Neuronal stem cell (in vitro differentiated cells): ENCODE measurements at regions not wholly inside any gene's neighbourhood (a gene's known extent, or its start where the extent isn't known, plus 50 kb on each side); places are given as distances from the start of the nearest gene placed in this dataset.

Experiments
- DNase-seq: peaks from one replicate; pipeline ENCODE4 v3.0.0-alpha.2; 2013; ENCODE audit warnings: low spot score
- H2AFZ ChIP-seq: one replicate; pipeline ENCODE4 v1.6.1; 2013; ENCODE audit warnings: mild to moderate bottlenecking, low read length, inconsistent platforms
- H2AK5ac ChIP-seq: 2 replicates; pipeline ENCODE4 v1.6.1; 2013; ENCODE audit warnings: low read depth, mild to moderate bottlenecking, inconsistent platforms, low read length, moderate library complexity, mixed read lengths
- H2BK120ac ChIP-seq: 2 replicates; pipeline ENCODE4 v1.6.1; 2013; ENCODE audit warnings: low read depth, mild to moderate bottlenecking, inconsistent platforms, low read length, moderate library complexity, mixed read lengths
- H2BK12ac ChIP-seq: one replicate; pipeline ENCODE4 v1.6.1; 2013; ENCODE audit warnings: low read length, inconsistent platforms
- H2BK15ac ChIP-seq: 2 replicates; pipeline ENCODE4 v1.6.1; 2013; ENCODE audit warnings: mild to moderate bottlenecking, low read length, inconsistent platforms, mixed read lengths
- H2BK5ac ChIP-seq: one replicate; pipeline ENCODE4 v1.6.1; 2013; ENCODE audit warnings: inconsistent platforms, mild to moderate bottlenecking, low read length, moderate library complexity
- H3K14ac ChIP-seq: one replicate; pipeline ENCODE4 v1.6.1; 2013; ENCODE audit warnings: low read length, inconsistent platforms
- H3K18ac ChIP-seq: 2 replicates; pipeline ENCODE4 v1.6.1; 2013; ENCODE audit warnings: low read length, inconsistent platforms
- H3K23ac ChIP-seq: 2 replicates; pipeline ENCODE4 v1.6.1; 2013; ENCODE audit warnings: low read depth, mild to moderate bottlenecking, mixed read lengths, low read length, inconsistent platforms; ENCODE audit not compliant: poor library complexity
- H3K27ac ChIP-seq: replicated peaks from 3 replicates; pipeline ENCODE4 v1.5.1; 2013; ENCODE audit warnings: low read length, inconsistent platforms
- H3K27me3 ChIP-seq, 3 experiments: 2 replicates each; pipeline ENCODE4 v1.6.1; 2013; ENCODE audit warnings: low read length in 3 of 3, mild to moderate bottlenecking in 2 of 3, inconsistent platforms in 1 of 3, low read depth in 1 of 3, mixed read lengths in 1 of 3, moderate library complexity in 1 of 3; ENCODE audit not compliant: control insufficient read depth in 3 of 3, insufficient read depth in 3 of 3
- H3K36me3 ChIP-seq, 2 donors: replicated peaks in 1 of 2; 2 replicates each; pipeline ENCODE4 v1.6.1; 2013; ENCODE audit warnings: low read length in 2 of 2; ENCODE audit not compliant: control insufficient read depth in 2 of 2, insufficient read depth in 2 of 2
- H3K4ac ChIP-seq: 2 replicates; pipeline ENCODE4 v1.6.1; 2013; ENCODE audit warnings: inconsistent platforms, mild to moderate bottlenecking, low read length, moderate library complexity
- H3K4me1 ChIP-seq, 2 donors: 1 replicate in 1 of 2; 2 replicates in 1 of 2; pipeline ENCODE4 v1.6.1; 2013; ENCODE audit warnings: low read length in 2 of 2, low read depth in 1 of 2; ENCODE audit not compliant: control insufficient read depth in 2 of 2, insufficient read depth in 1 of 2
- H3K4me2 ChIP-seq: one replicate; pipeline ENCODE4 v1.6.1; 2013; ENCODE audit warnings: mild to moderate bottlenecking, low read length, inconsistent platforms; ENCODE audit not compliant: insufficient read depth, poor library complexity, severe bottlenecking
- H3K4me3 ChIP-seq, 2 donors: 2 replicates each; pipeline ENCODE4 v1.5.1; 2013; ENCODE audit warnings: low read length in 2 of 2, mild to moderate bottlenecking in 2 of 2, inconsistent platforms in 1 of 2, moderate library complexity in 1 of 2
- H3K79me1 ChIP-seq: one replicate; pipeline ENCODE4 v1.6.1; 2013; ENCODE audit warnings: low read depth, mild to moderate bottlenecking, inconsistent platforms, low read length, moderate library complexity
- H3K9ac ChIP-seq: one replicate; pipeline ENCODE4 v1.6.1; 2013; ENCODE audit warnings: mild to moderate bottlenecking, low read depth, low read length, inconsistent platforms; ENCODE audit not compliant: poor library complexity
- H3K9me3 ChIP-seq, 2 donors: replicated peaks in 1 of 2; 2 replicates each; pipeline versions ENCODE3 to v1.6.1; 2013; ENCODE audit warnings: low read length in 2 of 2, mild to moderate bottlenecking in 2 of 2, inconsistent platforms in 1 of 2, low read depth in 1 of 2, mixed read lengths in 1 of 2, moderate library complexity in 1 of 2; ENCODE audit not compliant: control insufficient read depth in 2 of 2, insufficient read depth in 1 of 2
- H4K8ac ChIP-seq: one replicate; pipeline ENCODE4 v1.6.1; 2013; ENCODE audit warnings: low read depth, mild to moderate bottlenecking, inconsistent platforms, low read length, moderate library complexity
- H4K91ac ChIP-seq: one replicate; pipeline ENCODE4 v1.6.1; 2013; ENCODE audit warnings: low read length, low read depth, mild to moderate bottlenecking, inconsistent platforms; ENCODE audit not compliant: poor library complexity
- WGBS, 2 donors: extraction: QIAGEN DNeasy Blood & Tissue Kit; methylation state at CpG; one replicate each; pipeline ENCODE4 v1.1.7; 2013; ENCODE audit warnings: missing lambda C conversion rate in 2 of 2, mixed read lengths in 1 of 2; ENCODE audit not compliant: insufficient read length in 2 of 2, insufficient replicate concordance in 1 of 2; ENCODE audit errors: extremely low coverage in 2 of 2; 5-methylcytosine and 5-hydroxymethylcytosine counted together

GRCh38 chr9:31996331-31996730, 388.1 kb upstream of the ACO1 start:
- no peak overlapping the region for H2AK5ac ChIP-seq
- H2BK12ac ChIP-seq, result no peak overlapping the region
- no peak overlapping the region for H3K4ac ChIP-seq
- no peak overlapping the region for H2AFZ ChIP-seq
- no peak overlapping the region for H2BK5ac ChIP-seq
- no peak overlapping the region for H3K4me3 ChIP-seq
- H3K36me3 ChIP-seq, result no peaks in the 10 kb centered on the region
- H3K18ac ChIP-seq, result no peak overlapping the region
- no peaks in the 10 kb centered on the region for H3K4me1 ChIP-seq
- H2BK15ac ChIP-seq, result no peak overlapping the region
- no peak for DNase-seq
- H4K91ac ChIP-seq, result no peak overlapping the region
- no peak overlapping the region for H3K23ac ChIP-seq
- no peak overlapping the region for H4K8ac ChIP-seq
- no peak overlapping the region for H2BK120ac ChIP-seq
- WGBS, 2 donors, result no CpG with 5 or more reads among the region's 1 CpG
- no peak overlapping the region for H3K4me2 ChIP-seq
- no peak overlapping the region for H3K9ac ChIP-seq
- no peak overlapping the region for H3K14ac ChIP-seq
- H3K27ac ChIP-seq, result no peak overlapping the region
- no peaks in the 10 kb centered on the region for H3K79me1 ChIP-seq
- no peaks in the 10 kb centered on the region for H3K27me3 ChIP-seq
- no peaks in the 10 kb centered on the region for H3K9me3 ChIP-seq

DNA sequence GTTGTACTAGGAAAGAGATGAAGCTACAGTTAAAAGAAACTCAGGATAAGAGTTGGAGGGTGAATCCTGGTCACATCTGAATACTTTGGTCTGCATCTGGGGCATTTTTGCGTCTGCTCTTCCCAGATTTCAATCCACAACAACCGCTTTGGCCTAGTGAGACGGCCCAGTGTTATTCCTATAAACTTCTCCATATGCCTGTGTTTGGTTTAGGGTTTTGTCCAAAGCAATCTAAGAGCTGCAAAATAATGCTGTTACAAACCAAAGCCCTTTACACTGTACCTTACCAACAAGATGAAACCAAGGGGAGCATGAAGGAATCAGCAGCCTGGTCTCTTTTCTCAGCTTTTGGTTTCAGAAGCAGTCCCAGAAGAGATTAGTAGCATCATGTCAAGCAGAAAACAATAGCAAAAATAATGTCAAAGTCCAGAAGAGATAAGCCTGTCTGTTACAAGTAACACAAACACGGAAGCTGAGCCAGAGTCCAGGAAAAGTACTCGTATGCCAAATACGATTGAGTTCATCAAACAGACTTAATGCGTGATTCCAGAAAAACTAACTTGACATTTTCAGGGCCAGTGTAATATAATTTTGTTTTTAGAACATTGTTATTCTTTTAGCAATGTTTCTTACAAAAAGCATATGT, 379.9 kb upstream of the ACO1 start:
- DNase-seq, result no peak
- Histone ChIP-seq H3K9me3 (no peaks in the 10 kb centered on the region), H3K27ac (no peak overlapping the region)

DNA sequence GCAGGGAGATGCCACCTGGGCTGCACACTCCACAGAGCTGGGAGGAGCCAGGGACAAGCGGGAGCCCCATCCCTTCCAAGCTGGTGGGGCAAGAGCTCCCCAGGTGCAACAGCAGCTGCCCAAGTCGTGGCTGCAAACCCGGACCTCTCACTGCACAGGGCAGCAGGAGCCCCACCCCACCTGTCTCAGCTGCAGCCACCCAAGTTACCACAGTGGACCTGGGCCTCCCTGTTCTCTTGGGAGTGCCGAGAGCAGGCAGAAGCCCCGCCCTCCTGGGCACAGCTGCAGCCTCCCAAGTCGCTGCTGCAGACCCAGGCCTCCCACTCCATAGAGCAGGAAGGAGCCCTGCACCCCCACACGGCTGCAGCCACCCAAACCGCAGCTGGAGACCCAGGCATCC, 374.1 kb upstream of the ACO1 start:
- Histone ChIP-seq H4K91ac (no peak overlapping the region), H2AK5ac (peak overlapping the region; percentile 63), H2BK120ac (no peak overlapping the region), H3K9ac (no peak overlapping the region), H4K8ac (peak overlapping the region; percentile 65), H3K4ac (no peak overlapping the region), H3K14ac (peak overlapping the region; percentile 56), H2BK15ac (no peak overlapping the region), H2AFZ (peak overlapping the region; percentile 49), H3K27me3 (no peaks in the 10 kb centered on the region), H3K79me1 (no peaks in the 10 kb centered on the region), H3K4me2 (no peak overlapping the region), H3K4me1 (no peaks in the 10 kb centered on the region), H3K18ac (peak overlapping the region; percentile 76), H2BK12ac (no peak overlapping the region), H3K27ac (no peak overlapping the region), H2BK5ac (peak overlapping the region; percentile 53), H3K23ac (no peak overlapping the region), H3K9me3 (peaks cover 0 to 3% of the 10 kb centered on the region in 2 donors), H3K4me3 (no peak overlapping the region), H3K36me3 (no peaks in the 10 kb centered on the region)
- WGBS, 2 donors, result no CpG with 5 or more reads among the region's 8 CpGs
- no peak for DNase-seq

More for the DNA sequence above, 379.9 kb upstream of the ACO1 start:
- H3K27me3 ChIP-seq, result no peaks in the 10 kb centered on the region
- H3K14ac ChIP-seq, result no peak overlapping the region
- no peaks in the 10 kb centered on the region for H3K36me3 ChIP-seq
- no peak overlapping the region for H4K8ac ChIP-seq
- no peaks in the 10 kb centered on the region for H3K79me1 ChIP-seq
- no peak overlapping the region for H3K4ac ChIP-seq
- H2AFZ ChIP-seq, result no peak overlapping the region
- H3K18ac ChIP-seq, result no peak overlapping the region
- H3K9ac ChIP-seq, result no peak overlapping the region
- H2AK5ac ChIP-seq, result no peak overlapping the region
- H3K23ac ChIP-seq, result no peak overlapping the region
- H2BK5ac ChIP-seq, result no peak overlapping the region
- H2BK120ac ChIP-seq, result no peak overlapping the region
- no peak overlapping the region for H2BK12ac ChIP-seq
- no peak overlapping the region for H3K4me3 ChIP-seq
- no CpG with 5 or more reads among the region's 7 CpGs for WGBS, 2 donors
- no peaks in the 10 kb centered on the region for H3K4me1 ChIP-seq
- H3K4me2 ChIP-seq, result no peak overlapping the region
- H4K91ac ChIP-seq, result no peak overlapping the region
- no peak overlapping the region for H2BK15ac ChIP-seq

GRCh38 chr9:32011049-32011448, 373.4 kb upstream of the ACO1 start:
- no peaks in the 10 kb centered on the region for H3K27me3 ChIP-seq
- no peak overlapping the region for H3K14ac ChIP-seq
- no peak overlapping the region for H2BK120ac ChIP-seq
- H3K4me1 ChIP-seq, result no peaks in the 10 kb centered on the region
- no peak overlapping the region for H2BK12ac ChIP-seq
- no peak overlapping the region for H3K9ac ChIP-seq
- H2AK5ac ChIP-seq, result peak overlapping the region; percentile 63
- no peak overlapping the region for H2AFZ ChIP-seq
- H2BK15ac ChIP-seq, result no peak overlapping the region
- H2BK5ac ChIP-seq, result no peak overlapping the region
- no peaks in the 10 kb centered on the region for H3K36me3 ChIP-seq
- no peak overlapping the region for H4K91ac ChIP-seq
- H4K8ac ChIP-seq, result no peak overlapping the region
- WGBS, 2 donors, result no CpG with 5 or more reads among the region's 2 CpGs
- no peaks in the 10 kb centered on the region for H3K79me1 ChIP-seq
- H3K9me3 ChIP-seq, result peaks cover 0 to 3% of the 10 kb centered on the region in 2 donors
- H3K27ac ChIP-seq, result no peak overlapping the region
- no peak overlapping the region for H3K4me2 ChIP-seq
- H3K23ac ChIP-seq, result no peak overlapping the region
- H3K4me3 ChIP-seq, result no peak overlapping the region
- no peak overlapping the region for H3K4ac ChIP-seq
- DNase-seq, result no peak
- peak overlapping the region; percentile 83 for H3K18ac ChIP-seq
